NCI-H2029 (cell line): ENCODE measurements at regions not wholly inside any gene's neighbourhood (a gene's known extent, or its start where the extent isn't known, plus 50 kb on each side); places are given as distances from the start of the nearest gene placed in this dataset.
"Not testable (repeated sequence)": the region's sequence is repeated elsewhere in the genome, so short reads cannot be mapped to it uniquely, and the experiment has no call there.

Experiments used
- DNase-seq: peaks from one replicate; lab custom pipeline; 2025; lab: John Stamatoyannopoulos, UW

DNA sequence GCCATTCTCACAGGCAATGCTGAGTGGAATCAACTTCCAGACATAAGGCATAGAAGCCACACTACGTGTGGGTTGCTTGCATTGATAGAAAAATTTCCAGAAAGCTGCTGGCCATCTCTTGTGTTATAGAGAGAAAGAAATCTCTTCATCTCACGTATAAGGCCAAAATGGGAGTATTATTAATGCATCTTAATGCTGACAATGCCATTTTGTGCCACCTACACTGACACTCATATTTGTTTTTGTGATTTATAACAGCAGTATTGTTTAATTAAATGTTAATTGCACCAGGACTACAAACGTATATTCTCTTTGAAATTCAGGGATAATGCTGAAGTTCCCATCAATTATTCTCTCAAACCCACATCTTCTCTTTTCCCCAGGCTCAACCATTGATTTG, 56.1 kb upstream of the TMEM132D start:
- DNase-seq, result no peak

GRCh38 chr12:129961091-129961490, 57.3 kb upstream of the TMEM132D start:
- DNase-seq, result no peak

- no peak for DNase-seq
Measured at GRCh38 chr12:129961856-129962255, 58.0 kb upstream of the TMEM132D start.

DNA sequence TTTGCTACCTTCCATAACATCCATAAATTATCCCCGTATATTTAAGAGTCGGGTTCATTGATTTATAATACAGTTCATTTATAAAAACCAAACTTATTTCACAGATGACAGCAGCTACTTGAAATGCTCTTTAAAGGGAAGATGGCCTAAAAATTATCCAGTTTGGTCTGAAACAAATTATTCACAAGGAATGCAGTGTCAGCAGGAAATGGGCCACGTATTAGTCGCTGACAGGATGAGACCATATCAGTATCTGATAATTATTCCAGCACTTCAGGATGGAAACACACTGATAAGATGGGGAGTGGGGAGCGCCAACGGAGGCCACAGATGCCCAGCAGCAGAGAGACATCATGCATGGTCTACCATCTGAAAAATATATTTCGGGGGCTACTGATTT, 60.5 kb upstream of the TMEM132D start:
- DNase-seq, result no peak

DNA sequence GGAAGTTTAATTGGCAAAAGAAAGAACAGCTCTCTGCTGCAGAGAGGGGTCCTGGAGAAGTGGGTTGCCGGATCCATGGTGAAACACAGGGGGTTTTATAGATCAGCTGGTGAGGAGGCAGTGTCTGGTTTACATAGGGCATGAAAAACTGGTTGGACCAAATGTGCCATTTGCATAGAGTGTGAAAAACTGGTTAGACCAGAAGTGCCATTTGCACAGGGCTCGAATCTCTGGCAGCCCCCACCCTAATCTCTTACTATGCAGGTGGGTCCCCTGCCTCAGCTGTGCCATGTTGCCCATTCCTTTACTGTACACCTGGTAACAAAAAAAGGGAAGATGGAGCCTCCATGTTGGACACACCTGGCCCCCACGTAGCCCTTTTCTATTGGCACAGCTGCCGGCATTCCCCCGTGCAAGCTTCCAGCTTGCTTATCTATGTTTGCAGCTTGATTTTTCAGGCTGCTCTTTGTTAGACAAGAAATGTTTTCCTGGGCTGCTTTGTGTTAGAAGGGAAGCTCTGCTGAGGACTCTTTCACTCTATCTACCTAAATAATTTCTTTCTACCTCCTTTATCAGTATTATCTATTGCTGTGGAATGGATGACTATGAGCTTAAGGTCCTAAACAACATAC, 61.1 kb upstream of the TMEM132D start:
- peak; percentile 17 for DNase-seq

- no peak for DNase-seq
Measured at GRCh38 chr12:129966146-129966995, 62.5 kb upstream of the TMEM132D start.

- no peak for DNase-seq
Measured at GRCh38 chr12:129971721-129972120, 67.9 kb upstream of the TMEM132D start.

DNA sequence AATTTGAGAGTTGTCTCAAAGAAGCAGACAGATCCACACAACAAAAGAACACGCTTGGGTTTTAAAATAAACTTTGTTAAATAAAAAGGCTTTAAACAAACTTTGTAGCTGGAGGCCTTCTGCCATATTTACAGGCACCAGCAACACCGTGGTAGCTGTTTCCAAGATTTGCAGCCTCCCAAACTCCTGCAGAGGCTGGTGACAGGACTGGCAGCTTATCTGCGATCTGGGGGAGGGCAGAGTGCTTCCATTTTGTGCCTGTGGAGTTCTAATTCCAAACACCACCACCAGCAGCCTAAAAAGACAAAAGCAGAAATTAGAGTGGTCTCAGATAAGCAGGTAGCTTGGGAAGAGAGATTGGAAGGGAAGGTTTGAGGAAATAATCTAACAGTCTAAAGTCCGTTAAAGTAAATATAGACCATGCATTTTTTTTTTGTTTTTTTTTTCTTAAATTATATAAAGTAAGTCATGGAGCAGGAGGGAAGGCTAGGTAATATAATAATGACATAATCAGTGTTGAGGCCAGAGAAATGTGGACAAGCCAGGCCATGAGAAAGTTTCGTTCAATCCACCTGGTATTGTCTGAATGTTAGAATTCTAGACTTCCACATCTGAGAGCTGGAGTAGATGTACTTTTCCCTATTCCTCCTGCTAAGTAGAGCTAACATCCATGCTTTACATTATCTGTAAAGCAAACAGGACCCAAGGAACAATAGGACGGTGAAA, 69.6 kb upstream of the TMEM132D start:
- no peak for DNase-seq

GRCh38 chr12:129984106-129984505, 80.3 kb upstream of the TMEM132D start:
- DNase-seq, result no peak

DNA sequence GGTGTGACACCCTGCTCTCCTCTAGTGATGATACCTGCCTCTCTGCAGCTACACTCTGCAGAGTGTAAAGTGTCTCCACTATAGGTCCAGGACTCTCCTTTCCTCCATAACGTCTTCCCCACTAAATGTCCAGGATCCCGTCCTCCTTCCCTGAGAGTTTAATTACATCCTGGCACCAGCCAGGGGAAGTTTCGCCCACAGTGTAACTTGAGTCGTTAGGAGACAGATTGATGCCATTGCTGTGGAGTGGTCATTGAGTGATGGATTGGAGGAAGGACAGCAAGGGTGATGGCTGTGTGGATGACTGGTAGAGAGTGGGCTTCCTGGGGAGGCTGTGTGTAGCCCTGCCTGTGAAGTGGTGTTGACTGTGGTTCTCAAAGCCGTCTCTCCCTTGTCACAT, 84.0 kb upstream of the TMEM132D start:
- no peak for DNase-seq

- DNase-seq, result no peak
Measured at GRCh38 chr12:129994634-129995033, 90.8 kb upstream of the TMEM132D start.

- no peak for DNase-seq
Measured at GRCh38 chr12:129997239-129997638, 93.4 kb upstream of the TMEM132D start.

GRCh38 chr12:130004310-130004877, 100.6 kb upstream of the TMEM132D start:
- DNase-seq, result not testable (repeated sequence)

- no peak for DNase-seq
Measured at GRCh38 chr12:130007771-130008170, 103.9 kb upstream of the TMEM132D start.

GRCh38 chr12:130008241-130008640, 104.4 kb upstream of the TMEM132D start:
- no peak for DNase-seq

- DNase-seq, result no peak
Measured at GRCh38 chr12:130009961-130010360, 106.1 kb upstream of the TMEM132D start.

GRCh38 chr12:130011611-130012385, 108.0 kb upstream of the TMEM132D start:
- DNase-seq, result no peak

DNA sequence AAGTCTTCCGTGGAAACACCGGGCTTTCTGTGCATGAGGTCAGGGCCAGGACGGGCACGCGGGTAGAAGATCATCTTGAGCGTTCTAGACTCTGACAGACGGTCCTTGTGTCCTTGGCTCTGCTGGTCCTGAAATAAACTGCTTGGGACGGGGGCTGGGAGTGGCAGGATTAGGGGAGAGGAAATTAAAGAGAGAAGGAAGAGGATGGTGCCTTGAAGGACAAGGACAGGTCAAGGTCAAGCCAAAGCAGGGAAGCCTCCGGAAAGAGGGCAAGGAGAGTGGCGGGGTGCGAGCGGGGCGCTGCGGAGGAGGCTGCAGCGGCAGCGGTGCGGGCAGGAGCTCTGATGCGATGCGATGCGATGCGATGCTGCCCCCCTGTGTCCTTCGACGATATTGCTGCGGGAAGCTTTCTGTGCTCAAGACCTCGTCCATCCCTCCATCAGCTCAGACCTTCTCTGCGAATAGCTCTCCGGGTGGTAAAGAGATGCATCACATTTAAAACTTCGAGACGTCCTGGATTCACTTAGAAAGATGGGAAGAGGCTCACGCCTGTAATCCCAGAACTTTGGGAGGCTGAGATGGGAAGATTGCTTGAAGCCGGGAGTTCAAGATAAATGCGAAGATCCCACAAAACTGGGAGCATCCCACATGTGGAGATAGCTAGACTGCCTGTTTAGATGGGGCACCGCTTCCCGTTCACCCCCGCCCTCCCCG, 110.1 kb upstream of the TMEM132D start:
- peak; percentile 31 for DNase-seq

DNA sequence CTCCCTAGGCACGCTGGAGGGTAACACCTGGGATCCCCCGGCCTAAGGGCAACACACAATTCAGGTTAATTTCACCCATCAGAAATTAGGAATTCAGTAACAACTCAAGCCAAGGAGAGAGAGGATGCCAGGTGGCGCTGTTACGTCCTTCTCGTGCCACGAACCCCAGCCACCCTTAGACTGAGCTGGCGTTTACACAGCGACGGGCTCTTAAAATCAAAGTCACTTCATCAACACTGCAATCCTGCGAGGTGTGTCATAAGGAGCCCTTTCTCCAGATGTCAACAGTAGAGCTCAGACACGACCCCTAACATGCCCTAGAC, 110.6 kb upstream of the TMEM132D start:
- DNase-seq, result no peak

DNA sequence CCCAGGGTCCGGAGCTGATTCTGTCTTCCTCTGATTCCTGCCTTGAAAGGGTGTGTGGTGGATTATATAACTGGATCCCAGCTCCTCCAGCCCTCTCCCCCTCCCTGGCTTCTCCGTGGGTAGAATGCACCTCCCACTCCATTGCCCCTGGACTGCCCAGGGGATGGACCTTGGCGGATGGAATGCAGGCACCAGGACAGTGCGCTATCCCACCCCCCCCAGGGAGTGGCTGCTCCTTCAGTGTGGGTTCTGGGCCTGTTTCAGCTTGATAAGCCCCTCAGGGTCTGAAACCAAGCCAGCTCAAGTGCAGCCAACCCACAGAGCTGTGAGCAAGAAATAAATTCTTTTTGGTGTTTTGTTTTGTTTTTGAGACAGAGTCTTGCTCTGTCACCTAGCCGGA, 112.4 kb upstream of the TMEM132D start:
- DNase-seq, result no peak

DNA sequence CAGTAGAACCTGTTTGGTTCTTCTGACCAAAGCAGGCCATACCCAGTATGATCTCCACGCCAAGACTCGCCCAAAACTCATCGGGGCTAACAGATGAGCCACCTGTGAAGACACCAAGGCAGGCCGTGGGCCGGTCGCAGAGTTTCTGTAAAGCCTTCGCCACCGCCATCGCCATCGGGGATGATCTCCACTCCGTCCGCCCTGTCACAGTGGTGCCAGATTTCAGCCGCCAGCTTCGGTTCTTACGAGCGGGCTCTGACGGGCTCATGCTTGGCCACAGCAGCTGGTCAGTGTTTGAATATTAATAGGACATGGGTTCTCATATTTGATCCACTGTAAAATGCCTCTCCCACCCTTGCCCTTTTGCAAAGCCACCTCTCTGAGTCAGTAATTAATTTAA, 113.2 kb upstream of the TMEM132D start:
- no peak for DNase-seq
